NOMO-1 treated with DMSO at 0.1 percent for 48 hours (cell line): ENCODE measurements at regions not wholly inside any gene's neighbourhood (a gene's known extent, or its start where the extent isn't known, plus 50 kb on each side); places are given as distances from the start of the nearest gene placed in this dataset.
"Not testable (repeated sequence)": the region's sequence is repeated elsewhere in the genome, so short reads cannot be mapped to it uniquely, and the experiment has no call there.

Source experiments
- DNase-seq: peaks from one replicate; lab custom pipeline; 2025; ENCODE audit not compliant: unreplicated experiment; lab: John Stamatoyannopoulos, UW

DNA sequence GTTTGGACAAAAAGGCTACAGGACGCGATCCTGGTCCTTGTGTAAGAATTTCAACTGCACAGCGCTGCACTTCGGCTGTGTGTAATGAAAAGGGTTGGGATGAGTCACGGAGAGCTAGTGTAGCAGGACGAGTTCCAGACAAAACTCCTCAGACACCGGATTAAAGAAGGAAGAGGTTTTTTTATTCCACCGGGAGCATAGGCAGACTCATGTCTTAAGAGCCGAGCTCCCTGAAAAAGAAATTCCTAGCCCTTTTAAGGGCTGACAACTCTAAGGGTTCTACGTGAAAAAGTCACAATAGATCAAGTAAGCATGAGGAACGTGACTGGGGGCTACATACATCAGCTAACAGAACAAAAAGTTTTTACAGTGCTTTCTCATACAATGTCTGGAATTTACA is 54.8 kb upstream of the FAM90A1 start:
- not testable (repeated sequence) for DNase-seq

GRCh38 chr12:8285681-8286080 is 58.3 kb upstream of the FAM90A1 start:
- not testable (repeated sequence) for DNase-seq

DNA sequence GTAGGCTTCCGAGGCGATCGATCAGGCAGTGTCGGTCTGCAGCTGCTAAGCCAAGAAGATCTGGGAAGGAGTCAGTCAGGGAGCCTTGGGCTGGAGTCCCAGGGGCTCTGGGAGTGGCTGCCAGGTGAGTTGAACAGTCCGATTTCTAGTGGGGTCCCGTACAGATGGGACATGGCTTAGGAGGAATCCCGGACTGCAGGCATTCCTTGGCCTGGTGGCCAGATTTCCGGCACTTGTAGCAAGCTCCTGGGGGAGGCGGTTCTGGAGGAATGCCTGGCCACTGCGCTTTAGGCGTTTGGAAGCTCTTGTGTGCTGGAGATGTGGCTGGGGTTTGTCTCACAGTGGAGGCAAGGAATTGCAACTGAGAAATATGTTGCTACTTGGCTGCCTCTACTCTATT is 64.3 kb upstream of the FAM90A1 start:
- DNase-seq = not testable (repeated sequence)

DNA sequence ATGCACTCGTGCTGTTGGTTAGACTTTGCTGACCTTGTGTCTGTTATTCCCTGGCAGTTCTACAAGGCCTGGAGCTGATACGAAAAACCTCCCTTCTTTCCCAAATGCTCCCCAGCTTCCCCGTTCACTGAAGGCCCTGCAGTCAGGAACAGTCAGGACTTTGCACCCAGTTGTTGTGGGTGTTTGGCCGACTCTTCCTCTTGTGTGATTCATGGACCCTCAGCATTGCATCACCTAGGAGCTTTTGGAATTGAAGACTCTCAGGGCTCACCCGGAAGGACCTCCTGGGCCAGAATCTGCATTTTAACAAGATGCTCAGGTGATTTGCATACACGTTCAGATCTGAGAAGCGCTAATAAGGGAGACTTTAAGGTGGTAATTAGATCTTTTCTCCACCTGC is 67.2 kb upstream of the FAM90A1 start:
- not testable (repeated sequence) for DNase-seq

DNA sequence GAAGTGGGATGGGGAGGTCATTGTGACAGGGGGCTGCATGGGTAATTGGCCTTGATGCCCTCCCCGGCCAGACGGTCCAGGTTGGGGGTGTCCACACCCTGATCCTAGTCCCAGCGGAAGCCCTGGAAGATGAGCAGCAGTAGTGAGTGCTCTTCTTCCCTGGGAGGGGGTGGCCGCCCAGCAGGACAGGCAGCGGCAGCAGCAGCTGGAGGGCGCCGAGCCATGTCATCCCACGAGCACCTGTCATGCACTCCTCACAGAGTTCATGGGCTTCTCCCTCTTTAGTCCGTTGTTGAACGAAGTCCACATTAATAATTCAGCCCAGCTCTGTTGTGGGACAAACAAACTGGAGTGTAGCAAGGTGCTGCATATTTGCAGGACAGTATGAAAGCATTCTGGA is 81.2 kb upstream of the FAM90A1 start:
- DNase-seq = not testable (repeated sequence)

- DNase-seq = not testable (repeated sequence)
These were observed 88.6 kb upstream of the FAM90A1 start for GRCh38 chr12:8315997-8316396.

DNA sequence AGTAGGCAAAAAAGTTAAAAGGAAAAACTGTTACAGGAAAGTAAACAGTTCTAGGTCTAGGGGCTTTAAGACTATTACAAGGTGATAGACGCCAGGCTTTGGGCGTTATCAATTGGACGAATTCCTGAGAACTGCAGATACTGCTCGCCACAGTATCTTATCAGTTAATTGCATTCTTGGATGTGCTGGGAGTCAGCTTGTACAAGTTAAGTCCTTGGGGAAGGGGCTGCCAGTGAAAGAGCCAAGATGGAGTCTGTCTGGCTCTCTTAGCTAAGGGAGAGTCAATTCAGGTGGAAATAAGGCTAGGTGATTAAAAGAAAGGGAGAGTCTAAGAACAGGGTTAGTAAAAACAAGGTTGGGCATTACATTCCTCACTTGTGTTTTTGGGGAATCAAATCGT is 90.3 kb upstream of the FAM90A1 start:
- DNase-seq = not testable (repeated sequence)

- peak; percentile 21 for DNase-seq
These were observed 92.9 kb upstream of the FAM90A1 start for GRCh38 chr12:8320251-8320730.

DNA sequence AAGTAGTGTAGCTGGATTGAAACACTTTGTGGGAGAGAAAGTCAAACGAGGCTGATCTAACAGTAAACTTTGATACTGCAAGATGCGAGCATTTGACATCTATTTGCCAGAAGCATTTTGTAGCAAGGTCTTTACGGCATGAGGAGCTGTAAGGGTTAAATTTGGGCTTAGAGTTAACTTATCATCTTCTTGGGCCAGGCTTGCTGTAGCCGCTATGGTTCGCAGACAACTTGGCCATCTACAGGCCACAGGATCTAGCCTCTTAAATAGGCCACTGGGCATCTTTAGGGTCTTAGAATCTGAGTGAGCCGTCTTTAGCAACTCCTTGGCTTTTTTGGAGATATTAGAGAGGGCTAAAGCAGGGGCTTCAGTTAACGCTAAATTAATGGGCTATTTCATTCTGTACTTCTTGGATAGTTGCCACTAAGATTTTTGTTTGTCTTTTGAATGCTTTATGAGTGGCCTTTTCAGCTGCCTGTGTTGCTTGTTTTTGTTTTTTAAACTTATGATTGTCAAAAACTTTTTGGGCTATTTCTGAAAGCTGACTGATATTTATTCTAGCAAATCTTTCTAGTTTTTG is 93.5 kb upstream of the FAM90A1 start:
- not testable (repeated sequence) for DNase-seq

- not testable (repeated sequence) for DNase-seq
These were observed 97.9 kb upstream of the FAM90A1 start for GRCh38 chr12:8325145-8325839.

GRCh38 chr12:8328835-8329234 is 101.4 kb upstream of the FAM90A1 start:
- peak; percentile 17 for DNase-seq

DNA sequence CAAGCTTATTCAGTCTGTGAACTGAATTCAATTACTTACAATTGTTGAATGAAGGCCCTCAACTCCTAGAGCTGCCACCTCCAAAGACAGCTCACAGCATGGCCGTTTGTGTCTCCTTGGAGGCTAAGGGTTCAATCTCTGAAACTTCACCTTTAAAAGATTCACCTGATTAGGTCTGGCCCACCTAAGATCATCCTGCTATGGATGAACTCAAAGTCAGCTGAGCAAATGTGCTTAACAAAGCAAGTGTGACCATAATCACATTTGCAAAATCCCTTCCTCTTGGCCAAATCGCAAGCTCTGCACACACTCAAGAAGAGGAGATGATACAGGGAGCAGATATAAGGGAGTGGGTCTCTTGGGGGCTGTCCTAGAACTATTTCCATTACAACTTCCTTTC is 105.0 kb upstream of the FAM90A1 start:
- not testable (repeated sequence) for DNase-seq

GRCh38 chr12:8351073-8351472 is 104.7 kb upstream of the CLEC6A start:
- DNase-seq = not testable (repeated sequence)

DNA sequence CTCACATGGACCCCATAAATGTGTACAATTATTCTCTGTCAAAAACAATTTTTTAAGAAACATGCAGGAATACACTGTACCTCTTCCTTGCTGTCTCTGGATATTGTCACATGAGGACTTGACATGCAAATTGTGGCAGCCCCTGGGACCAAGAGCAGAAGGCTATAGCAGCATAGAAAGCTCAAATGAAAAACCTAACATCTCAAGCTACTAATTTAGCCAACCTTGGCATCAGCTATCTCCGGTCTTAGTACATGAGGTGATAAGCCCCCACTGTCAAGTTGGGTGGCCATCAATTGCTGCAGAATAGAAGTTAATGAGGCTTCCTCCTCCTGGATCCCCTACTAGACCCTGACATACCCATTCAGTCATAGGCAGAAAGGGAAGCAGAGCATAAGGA is 101.0 kb upstream of the CLEC6A start:
- not testable (repeated sequence) for DNase-seq

DNA sequence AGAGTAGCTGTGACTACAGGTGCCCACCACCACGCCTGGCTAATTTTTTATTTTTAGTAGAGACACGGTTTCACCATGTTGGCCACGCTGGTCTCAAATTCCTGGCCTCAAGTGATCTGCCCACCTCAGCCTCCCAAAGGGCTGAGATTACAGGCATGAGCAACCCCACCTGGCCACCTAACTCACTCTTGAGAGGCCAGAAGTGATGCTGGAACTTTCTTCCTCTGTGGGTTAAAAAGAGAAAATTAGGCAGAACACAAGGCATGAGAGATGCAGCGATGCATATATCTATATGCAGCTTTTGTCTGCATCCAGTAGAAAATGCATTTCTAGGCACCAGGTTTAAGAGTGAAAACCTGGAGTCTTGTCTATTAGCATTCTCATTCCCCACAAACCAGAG is 100.2 kb upstream of the CLEC6A start:
- DNase-seq = not testable (repeated sequence)

DNA sequence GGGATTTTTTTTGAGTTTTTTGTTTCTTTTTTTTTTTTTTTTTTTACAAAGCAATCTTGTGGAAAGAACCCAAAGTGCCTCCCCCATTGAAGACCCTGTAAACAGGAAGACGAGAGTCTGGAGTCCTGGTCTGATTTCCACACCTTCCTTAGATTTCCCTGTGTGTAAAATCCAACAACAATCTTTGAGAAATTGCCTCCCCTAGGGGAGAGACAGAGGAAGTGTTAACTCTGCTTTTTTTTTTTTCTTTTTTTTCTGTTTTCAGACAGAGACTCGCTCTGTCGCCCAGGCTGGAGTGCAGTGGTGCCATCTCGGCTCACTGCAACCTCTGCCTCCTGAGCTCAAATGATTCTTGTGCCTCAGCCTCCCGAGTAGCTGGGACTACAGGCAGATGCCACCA is 82.0 kb upstream of the CLEC6A start:
- DNase-seq = peak; percentile 1

DNA sequence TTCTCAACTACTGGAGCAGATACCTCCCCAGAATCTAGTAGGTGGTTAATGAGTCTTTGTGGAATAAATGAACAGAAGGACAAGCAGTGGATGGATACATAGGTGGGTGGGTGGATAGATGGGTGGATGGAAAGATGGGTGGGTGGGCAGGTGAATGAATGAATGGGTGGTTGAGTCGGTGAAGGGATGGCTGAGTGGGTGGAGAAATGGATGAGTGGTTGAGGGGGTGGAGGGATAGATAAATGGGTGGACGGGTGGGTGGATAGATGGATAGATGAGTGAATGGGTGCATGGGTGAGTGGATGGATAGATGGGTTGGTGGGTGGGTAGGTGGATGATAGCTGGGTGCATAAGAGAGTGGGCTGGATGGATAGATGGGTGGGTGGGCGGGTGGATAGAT is 80.6 kb upstream of the CLEC6A start:
- not testable (repeated sequence) for DNase-seq

DNA sequence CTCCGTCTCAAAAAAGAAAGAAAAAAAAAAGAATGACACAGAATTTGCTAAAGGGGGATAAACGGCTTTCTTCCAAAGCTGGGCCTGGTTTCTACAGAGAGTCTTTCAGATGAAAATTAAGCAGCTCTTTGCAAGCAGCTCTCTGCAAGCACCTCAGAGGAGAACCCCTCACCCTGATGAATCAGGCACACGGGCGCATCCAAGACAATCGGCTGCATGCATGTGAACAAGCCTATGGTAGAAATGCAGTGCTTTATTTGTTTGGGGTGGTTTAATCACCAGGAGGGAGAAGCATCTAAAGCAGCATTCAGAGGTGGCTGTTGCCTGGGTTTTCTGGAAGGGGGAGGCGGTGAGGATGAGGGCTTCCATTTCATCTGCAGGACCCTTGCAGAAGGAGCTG is 78.0 kb upstream of the CLEC6A start:
- DNase-seq = not testable (repeated sequence)

- DNase-seq = not testable (repeated sequence)
These were observed 73.2 kb upstream of the CLEC6A start for GRCh38 chr12:8382556-8382955.

DNA sequence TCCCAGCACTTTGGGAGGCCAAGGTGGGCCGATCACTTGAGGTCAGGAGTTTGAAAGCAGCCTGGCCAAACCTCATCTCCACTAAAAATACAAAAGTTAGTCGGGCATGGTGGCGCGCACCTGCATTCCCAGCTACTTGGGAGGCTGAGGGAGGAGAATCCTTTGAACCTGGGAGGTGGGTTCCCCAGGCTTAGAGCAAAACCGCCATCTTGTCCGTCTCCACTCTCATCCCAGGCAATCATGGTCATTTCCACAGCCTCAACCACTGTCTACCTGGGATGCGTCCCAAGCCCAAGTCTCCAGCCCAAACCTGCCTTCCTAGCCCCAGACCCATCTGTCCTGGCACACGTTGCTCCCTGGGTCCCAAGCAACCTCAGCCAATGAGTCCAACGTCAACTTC is 71.1 kb upstream of the CLEC6A start:
- not testable (repeated sequence) for DNase-seq

DNA sequence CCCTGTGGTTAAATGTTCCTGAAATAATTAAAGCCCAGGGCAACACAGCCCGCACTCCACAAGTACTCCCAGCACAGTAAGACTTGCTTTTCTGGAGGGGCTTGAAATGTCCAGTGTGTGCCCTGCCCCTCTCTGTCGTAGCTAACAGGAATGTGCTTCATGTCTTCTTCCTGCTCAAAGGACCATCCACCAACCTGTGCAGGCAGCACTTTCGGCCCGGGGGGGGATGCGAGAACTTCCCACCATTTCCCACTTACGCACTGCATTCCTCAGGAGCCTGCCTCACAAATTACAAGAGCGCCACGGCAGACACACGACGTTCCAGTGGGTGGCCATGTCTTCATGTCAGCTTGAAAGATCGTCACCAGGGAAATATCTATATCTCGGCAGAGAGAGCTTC is 70.3 kb upstream of the CLEC6A start:
- not testable (repeated sequence) for DNase-seq

DNA sequence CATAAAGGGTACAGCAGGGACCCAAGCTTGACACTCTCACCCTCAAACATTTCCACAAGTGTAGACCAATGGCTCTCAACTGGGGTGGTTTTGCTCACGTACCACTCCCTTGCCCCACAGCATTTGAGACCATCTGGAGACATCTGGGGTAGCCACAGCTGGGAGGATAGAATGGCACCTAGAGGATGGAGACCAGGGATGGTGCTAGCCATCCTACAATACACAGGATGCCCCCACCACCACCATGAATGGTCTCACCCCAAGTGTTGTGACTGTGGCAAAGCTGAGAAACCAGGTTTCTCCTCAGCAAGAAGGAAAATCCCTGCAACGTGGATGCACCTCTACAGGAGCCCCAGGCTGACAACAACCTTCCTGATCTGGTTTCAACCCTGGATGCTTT is 69.1 kb upstream of the CLEC6A start:
- not testable (repeated sequence) for DNase-seq

- DNase-seq = not testable (repeated sequence)
These were observed 66.5 kb upstream of the CLEC6A start for GRCh38 chr12:8389296-8389695.
